GM19240 (cell line): ENCODE measurements at regions not wholly inside any gene's neighbourhood (a gene's known extent, or its start where the extent isn't known, plus 50 kb on each side); places are given as distances from the start of the nearest gene placed in this dataset.

ENCODE experiments used
- DNase-seq: peaks from one replicate; pipeline ENCODE4 v3.0.0; 2011; ENCODE audit warnings: low spot score; ENCODE audit not compliant: insufficient read length

- no peak for DNase-seq
These were observed 93.8 kb upstream of the CLMN start for GRCh38 chr14:95413289-95414215.

- DNase-seq, result no peak
These were observed 91.1 kb upstream of the CLMN start for GRCh38 chr14:95410838-95411237.

- no peak for DNase-seq
These were observed 90.0 kb upstream of the CLMN start for GRCh38 chr14:95409477-95410272.

DNA sequence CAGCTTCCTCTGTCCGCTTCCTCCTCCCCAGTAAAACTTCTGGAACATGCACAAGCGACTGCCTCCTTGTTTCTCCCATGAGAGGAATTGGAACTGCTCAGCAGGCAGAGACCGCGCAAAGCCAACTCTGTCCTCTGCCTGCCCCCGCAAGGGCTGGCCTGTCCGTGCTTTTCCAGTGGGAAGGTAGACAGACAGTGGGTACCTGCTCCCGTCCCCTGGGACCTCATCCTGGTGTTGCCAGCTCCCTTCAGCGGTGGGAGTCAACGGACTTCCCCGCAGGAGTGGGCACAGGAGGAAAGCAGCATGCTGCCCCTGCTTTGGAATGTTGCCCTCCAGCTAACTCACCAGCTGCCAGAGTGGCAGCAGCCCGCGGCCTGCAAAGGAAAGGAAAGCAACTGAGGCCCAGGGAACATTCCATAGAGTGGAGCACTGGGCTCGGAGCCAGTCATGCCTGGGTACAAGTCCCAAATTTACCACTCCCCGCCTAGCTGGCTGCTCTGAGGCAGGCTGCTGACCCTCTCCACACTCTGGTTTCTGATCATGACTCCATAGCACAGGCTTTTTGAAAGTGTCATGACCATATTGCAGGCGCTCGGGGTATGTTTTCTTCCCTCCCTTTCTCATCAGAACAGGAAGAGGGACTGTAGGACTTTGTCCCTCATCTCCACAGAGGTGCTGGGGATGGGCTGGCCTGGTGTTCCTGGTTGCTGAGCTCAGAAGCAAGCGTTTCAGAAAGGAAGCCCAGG lies 89.2 kb upstream of the CLMN start:
- DNase-seq, result no peak

GRCh38 chr14:95407354-95407753 lies 87.6 kb upstream of the CLMN start:
- DNase-seq, result no peak

DNA sequence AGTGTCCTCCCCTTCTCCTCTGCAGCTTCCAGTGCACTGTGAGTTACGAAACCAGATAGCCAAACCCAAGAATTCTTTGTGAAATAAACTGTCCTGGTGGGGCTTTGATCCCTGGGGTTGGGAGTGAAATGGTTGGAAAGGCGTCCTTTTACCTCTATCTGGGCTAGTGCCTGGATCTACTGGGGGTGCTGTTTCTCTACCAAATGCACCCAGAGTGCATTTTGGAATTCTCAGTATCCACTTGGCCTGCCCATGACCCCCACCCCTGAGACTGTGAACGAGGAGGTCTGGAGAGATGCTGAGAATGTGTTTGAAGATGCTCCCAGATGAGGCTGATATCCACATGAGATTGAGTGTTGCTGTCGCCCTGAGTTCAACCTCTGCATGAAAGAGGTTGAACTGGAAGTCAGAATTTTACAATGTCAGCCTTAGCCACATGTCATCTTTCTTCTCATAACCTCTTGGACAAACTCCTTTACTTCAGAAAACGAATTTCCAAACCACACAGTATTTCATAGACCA lies 87.1 kb upstream of the CLMN start:
- no peak for DNase-seq

GRCh38 chr14:95404583-95404982 lies 84.9 kb upstream of the CLMN start:
- DNase-seq, result no peak

DNA sequence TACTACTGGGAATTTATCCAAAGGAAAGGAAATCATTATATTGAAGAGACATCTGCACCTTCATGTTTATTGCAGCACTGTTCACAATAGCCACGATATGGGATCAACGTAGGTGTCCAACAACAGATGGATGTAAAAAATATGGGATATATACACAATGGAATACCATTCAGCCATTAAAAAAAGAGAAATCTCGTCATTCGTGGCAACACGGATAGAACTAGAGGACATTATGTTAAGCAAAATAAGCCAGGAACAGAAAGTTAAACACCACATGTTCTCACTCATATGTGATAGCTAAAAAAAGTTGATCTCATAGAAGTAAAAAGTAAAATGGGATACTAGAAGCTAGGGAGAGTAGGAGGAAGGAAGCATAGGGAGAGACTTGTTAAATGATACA lies 82.9 kb upstream of the CLMN start:
- no peak for DNase-seq

DNA sequence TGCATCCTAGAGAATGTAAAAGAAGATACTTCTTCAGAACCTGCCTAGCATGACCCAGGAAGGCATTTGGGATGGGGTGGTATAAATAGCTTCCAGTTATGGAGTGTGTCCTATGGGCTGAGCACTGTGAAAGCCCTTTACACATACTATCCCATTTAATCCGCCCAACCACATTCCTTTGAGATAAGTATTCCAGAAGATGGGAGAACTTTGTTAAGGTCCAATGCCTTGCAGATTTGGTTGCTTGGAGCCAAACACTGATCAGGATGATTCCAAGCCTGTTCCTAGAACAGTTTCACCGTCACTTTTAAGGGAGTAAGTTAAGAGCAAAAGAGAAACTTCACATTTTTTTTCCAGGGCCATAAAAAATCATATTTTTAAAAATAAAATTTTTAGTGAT lies 82.5 kb upstream of the CLMN start:
- no peak for DNase-seq

DNA sequence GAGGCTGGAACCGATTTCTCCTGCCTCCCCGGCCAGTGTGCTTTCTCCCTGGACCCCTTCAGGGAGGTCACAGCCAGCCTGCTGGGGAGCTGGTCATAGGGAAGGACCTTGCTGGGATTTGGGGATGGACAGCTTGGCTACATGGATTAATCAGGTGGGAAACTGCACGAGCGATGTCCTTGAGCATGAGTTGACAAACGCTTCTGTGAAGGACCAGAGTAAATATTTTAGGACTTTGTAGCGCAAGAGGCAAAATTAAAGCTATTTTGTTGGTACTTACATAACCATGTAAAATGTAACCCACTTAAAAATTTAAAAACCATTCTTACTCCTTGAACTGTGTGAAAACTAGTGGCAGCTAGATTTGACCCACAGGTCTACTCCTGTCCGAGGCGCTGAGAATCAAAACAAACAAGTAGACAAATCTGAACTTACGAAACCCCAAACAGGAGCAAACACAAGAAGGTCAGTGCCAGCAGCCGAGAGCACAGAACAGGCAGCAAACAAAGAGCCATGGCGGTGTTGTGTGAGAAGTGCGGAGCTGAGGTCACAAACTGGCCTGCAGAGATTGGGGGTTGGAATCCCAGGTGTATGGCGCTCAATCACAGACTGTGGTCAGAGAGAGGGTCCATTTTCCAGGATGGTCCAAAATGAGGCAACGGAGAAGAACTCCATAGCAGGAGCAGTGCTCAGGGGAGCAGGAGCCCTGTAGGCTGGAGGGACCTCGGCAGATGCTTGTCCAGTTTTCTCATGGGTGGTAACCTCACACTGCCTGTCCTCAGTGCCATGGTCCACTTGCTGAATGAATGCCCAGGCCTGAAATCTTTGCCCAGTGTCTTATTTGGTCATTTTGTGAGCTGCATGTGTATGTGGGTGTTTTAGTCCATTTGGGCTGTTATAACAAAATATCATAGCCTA lies 79.2 kb upstream of the CLMN start:
- no peak for DNase-seq

DNA sequence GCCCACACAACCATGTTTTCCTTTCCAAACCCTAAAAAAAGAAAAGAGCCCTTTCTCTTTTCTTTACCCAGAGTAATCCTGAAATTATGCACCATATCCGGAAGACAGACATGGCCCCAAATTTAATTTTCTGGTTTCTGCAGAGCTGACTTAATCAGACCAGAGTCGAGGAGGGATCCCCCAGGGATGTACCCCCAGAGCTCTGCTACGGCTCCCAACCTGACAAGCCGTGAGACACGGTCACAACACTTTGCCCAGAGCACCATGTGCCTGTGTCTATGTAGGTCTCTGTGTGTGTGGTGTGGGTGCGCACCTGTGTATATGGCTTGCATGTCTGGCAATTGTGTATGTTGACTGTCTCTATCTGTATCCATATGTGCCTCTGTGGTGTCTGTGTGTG lies 77.6 kb upstream of the CLMN start:
- no peak for DNase-seq

DNA sequence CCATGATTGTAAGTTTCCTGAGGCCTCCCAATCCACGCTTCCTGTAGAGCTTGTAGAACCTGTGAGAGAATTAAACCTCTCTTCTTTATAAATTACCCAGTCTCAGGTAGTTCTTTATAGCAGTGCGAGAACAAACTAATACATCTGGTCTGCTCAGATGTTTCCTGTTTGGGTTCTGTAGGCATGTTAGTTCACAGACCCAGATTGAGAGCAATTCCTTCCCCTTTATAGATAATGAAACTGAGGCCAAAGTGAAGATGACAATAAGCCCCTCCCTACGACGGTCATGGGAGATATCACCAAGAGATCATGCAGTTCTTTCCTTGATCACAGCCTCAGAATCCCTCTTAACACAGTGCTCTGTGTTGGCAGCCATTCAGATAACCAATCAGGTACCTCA lies 76.5 kb upstream of the CLMN start:
- DNase-seq, result no peak

- DNase-seq, result no peak
These were observed 75.5 kb upstream of the CLMN start for GRCh38 chr14:95395098-95395737.

- DNase-seq, result no peak
These were observed 74.8 kb upstream of the CLMN start for GRCh38 chr14:95394297-95395097.

- DNase-seq, result no peak
These were observed 73.1 kb upstream of the CLMN start for GRCh38 chr14:95392841-95393240.

DNA sequence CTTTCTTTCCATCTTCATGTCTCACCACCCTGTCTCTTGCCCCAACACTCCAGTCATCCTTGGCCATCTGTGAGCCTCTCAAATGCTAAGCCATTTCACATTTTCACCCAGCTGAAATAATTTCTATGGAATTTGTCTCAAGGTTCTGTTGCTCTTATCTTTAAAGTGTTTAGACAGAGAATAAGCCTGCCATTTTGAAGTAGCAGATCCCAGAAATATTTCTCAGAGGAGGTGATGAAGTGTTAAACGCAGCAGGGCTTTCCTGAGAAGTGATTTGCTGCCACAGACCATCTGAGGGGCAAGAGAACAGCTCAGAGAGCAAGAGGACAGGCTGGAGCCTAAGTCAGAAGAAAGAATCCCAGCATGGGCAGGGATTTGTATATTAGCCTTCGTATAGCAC lies 71.6 kb upstream of the CLMN start:
- DNase-seq, result no peak

- DNase-seq, result no peak
These were observed 69.8 kb upstream of the CLMN start for GRCh38 chr14:95389471-95390011.

DNA sequence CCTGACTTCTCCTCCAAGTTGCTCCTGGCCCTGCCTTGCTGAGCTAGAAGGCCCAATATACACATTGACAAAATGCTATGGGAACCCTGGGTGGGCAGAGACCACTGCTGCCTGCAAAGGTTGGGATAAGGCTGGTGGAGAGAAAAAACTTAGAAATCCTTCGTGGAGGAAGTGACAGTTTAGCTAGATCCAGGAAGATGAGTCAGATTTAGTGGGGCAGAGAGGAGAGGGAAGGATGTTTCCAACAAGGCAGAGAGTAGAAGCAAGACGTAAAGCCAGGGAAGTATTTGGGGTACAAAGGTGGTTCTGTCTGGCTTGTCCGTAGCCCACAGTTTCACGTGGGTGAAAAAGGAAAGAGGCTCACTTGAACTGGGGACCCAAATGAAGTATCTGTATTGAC lies 69.0 kb upstream of the CLMN start:
- no peak for DNase-seq
